ENCODE measurements at regions not wholly inside any gene's neighbourhood (a gene's known extent, or its start where the extent isn't known, plus 50 kb on each side); places are given as distances from the start of the nearest gene placed in this dataset.

DNA sequence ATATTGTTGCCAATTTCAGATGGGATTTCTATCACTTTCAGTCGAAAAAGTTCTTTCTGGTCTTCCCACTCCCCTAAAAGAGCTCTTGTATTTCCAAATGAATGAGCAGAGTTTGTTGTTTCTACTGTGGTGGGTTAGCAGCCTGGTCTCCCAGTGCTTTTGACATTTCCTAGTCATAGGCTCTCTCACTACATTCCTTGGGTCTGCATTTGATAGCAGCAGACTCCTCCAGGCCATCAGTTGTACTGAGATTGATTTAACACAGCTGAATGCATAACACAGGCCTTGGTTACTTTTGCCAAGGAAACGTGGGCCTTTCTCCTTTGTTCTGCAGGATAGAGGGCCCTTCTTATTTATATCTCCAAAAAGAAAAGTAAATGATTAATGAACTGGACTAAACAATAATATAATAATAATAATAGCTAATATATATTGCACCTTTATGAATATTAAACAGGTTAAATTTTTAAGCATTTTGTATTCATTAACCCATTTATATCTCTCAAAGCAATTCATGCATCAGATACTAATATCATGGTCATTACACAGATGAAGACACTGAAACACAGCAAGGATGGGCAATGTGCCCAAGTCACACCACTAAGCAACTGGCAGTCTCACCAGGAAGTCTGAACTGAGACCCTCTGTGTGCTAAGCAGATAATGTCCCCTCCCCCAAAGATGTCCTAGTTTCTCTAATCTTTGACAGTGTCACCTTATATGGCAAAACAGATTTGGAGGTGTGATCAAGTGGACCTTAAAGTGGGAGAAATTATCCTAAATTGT lies 1579.2 kb downstream of the AACS start:
- Histone ChIP-seq H3K27me3 (no peaks in the 10 kb centered on the region), H3K9me3 (ENCODE audit: low read depth) (no peaks in the 10 kb centered on the region), H3K36me3 (no peaks in the 10 kb centered on the region), H3K4me1 (ENCODE audit: low read depth) (no peaks in the 10 kb centered on the region), H3K4me3 (no peak overlapping the region), H3K27ac (no peak overlapping the region)
- DNase-seq (ENCODE audit: low read depth in 1 of 2, low spot score in 1 of 2): no peak
- TF ChIP-seq, protein P1, sequence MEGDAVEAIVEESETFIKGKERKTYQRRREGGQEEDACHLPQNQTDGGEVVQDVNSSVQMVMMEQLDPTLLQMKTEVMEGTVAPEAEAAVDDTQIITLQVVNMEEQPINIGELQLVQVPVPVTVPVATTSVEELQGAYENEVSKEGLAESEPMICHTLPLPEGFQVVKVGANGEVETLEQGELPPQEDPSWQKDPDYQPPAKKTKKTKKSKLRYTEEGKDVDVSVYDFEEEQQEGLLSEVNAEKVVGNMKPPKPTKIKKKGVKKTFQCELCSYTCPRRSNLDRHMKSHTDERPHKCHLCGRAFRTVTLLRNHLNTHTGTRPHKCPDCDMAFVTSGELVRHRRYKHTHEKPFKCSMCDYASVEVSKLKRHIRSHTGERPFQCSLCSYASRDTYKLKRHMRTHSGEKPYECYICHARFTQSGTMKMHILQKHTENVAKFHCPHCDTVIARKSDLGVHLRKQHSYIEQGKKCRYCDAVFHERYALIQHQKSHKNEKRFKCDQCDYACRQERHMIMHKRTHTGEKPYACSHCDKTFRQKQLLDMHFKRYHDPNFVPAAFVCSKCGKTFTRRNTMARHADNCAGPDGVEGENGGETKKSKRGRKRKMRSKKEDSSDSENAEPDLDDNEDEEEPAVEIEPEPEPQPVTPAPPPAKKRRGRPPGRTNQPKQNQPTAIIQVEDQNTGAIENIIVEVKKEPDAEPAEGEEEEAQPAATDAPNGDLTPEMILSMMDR (IDR thresholded peaks at IDR 0.05; ENCODE audit: low read depth, low read length): no peak

DNA sequence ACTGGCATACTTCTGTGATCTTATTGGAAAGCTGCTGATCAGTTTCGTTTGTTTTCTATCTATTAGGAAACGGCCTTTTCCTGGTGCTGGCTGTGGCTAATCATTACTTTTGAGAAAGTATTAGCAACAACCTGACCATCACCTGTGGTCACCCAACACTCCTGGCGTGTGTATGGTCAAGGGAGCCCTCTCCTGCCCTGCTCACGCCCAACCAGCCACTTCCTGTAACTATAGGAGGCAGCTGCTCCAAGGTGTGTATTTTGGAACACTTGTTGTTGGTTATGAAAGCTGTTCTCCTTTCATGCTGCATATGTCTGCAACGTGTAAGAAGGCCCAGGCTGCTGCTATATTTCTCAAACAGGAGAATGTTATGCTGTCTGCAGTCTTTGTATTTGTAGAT lies 1582.8 kb downstream of the AACS start:
- TF ChIP-seq, protein P1 (IDR thresholded peaks at IDR 0.05; ENCODE audit: low read depth, low read length): no peak
- H3K9me3 ChIP-seq (ENCODE audit: low read depth): no peaks in the 10 kb centered on the region
- no peak overlapping the region for H3K27ac ChIP-seq
- no peak overlapping the region for H3K4me3 ChIP-seq
- DNase-seq (ENCODE audit: low read depth in 1 of 2, low spot score in 1 of 2): no peak
- H3K27me3 ChIP-seq: no peaks in the 10 kb centered on the region
- no peaks in the 10 kb centered on the region for H3K4me1 ChIP-seq (ENCODE audit: low read depth)
- H3K36me3 ChIP-seq: no peaks in the 10 kb centered on the region

DNA sequence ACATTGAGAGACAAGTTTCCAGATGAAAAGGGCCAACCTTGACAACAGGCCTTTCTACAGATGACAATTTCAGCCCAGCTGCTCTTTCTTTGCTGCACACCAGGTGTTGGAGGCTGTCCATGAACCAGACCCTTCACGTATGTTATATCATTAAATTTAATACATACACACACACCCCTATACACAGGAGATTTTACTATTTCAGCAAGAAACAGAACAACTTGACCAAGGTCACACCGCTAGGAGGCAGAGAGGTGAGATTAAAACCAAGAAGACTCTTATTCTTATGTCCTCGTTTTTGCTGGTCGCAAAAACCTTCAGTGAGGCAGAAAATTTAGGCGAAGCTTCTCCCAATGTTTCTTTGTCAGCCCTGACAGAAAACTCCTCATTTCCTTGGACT lies 1585.9 kb downstream of the AACS start:
- no peaks in the 10 kb centered on the region for H3K9me3 ChIP-seq (ENCODE audit: low read depth)
- TF ChIP-seq, protein P1 (IDR thresholded peaks at IDR 0.05; ENCODE audit: low read depth, low read length): no peak
- no peaks in the 10 kb centered on the region for H3K36me3 ChIP-seq
- H3K27ac ChIP-seq: no peak overlapping the region
- no peaks in the 10 kb centered on the region for H3K27me3 ChIP-seq
- no peak for DNase-seq (ENCODE audit: low read depth in 1 of 2, low spot score in 1 of 2)
- no peaks in the 10 kb centered on the region for H3K4me1 ChIP-seq (ENCODE audit: low read depth)
- no peak overlapping the region for H3K4me3 ChIP-seq

DNA sequence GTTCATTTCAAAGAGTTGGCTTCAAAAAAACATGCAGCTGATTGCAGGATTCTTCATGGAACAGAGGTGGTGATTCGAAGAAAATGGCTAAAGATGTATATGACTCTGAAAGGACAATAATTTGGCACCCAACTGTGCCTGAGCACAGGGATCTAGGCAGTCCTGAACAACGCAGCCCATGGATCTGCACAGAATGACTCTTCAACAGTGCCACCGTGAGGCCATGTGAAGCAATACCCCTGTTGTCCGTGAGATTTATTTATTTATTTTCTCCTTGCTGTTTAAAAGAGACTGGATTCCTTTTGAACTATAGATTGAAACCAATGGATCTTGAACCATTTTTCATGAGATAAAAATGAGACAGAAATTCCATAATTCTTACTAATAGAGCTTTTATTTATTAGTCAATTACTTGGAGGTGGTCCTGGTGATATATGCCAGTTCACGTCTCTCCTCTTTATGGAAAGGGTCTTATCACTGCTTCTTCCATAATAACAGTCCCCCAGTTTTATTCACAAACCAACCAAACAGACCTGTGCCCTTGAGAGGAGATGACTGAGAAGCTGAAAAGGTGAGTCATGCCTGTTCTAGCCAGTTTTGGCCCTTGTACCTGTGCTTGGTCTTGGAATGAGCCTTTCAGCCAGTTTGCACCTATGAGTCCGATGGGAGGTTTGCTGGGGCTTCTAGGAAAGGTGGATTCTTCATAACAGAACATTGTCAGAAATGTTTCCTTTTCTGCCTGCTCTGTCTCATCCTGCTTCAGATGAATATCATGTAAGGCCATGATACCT lies 1598.3 kb downstream of the AACS start:
- H3K9me3 ChIP-seq (ENCODE audit: low read depth): no peaks in the 10 kb centered on the region

DNA sequence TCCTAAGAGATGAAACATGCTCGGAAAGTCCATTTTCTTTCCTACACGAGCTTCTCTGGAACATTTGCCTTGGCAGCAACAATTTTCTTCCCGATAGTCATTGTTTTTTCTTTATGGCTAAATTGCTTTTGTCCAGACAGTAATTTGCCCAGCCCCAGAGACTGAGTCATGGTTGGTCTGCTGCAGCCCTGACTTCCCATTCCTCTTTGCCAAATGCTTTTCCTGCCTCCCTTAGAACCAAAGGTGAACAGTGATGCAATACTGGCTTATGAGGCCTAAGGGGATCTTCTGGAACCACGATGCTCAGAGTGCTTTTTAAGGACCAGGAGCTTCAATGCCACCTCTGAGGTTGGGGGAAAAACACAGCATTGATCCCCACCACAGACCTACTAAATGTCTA lies 1599.6 kb upstream of the TMEM132C start:
- TF ChIP-seq, protein P1 (IDR thresholded peaks at IDR 0.05; ENCODE audit: low read depth, low read length): no peak
- H3K4me3 ChIP-seq: no peak overlapping the region
- no peaks in the 10 kb centered on the region for H3K4me1 ChIP-seq (ENCODE audit: low read depth)
- H3K27ac ChIP-seq: no peak overlapping the region
- no peaks in the 10 kb centered on the region for H3K36me3 ChIP-seq
- no peaks in the 10 kb centered on the region for H3K9me3 ChIP-seq (ENCODE audit: low read depth)
- DNase-seq (ENCODE audit: low read depth in 1 of 2, low spot score in 1 of 2): peak in 1 of 2 donors; percentile 63
- H3K27me3 ChIP-seq: no peaks in the 10 kb centered on the region

More for the DNA sequence above, 1598.3 kb downstream of the AACS start:
- Histone ChIP-seq H3K4me1 (ENCODE audit: low read depth) (no peaks in the 10 kb centered on the region), H3K4me3 (no peak overlapping the region), H3K36me3 (no peaks in the 10 kb centered on the region), H3K27ac (no peak overlapping the region), H3K27me3 (no peaks in the 10 kb centered on the region)
- DNase-seq (ENCODE audit: low read depth in 1 of 2, low spot score in 1 of 2): peak; percentile 6 to 30
- TF ChIP-seq, protein P1 (IDR thresholded peaks at IDR 0.05; ENCODE audit: low read depth, low read length): no peak
